ENCODE measurements at regions not wholly inside any gene's neighbourhood (a gene's known extent, or its start where the extent isn't known, plus 50 kb on each side); places are given as distances from the start of the nearest gene placed in this dataset.

- Histone ChIP-seq H3K4me1 (ENCODE audit: control insufficient read depth, insufficient read depth, low read length, unreplicated experiment) (no peaks in the 10 kb centered on the region), H3K27me3 (ENCODE audit: insufficient read depth, low read length) (no peaks in the 10 kb centered on the region), H3K27ac (ENCODE audit: low read depth, low read length) (no peak overlapping the region), H3K4me3 (ENCODE audit: low read depth, low read length) (peak overlapping the region; percentile 66), H3K36me3 (ENCODE audit: insufficient read depth, low read length) (no peaks in the 10 kb centered on the region), H2AFZ (ENCODE audit: low read length, unreplicated experiment) (peak overlapping the region; percentile 58), H3K79me2 (ENCODE audit: control insufficient read depth, insufficient read depth, low read length, unreplicated experiment) (no peaks in the 10 kb centered on the region)
Observed at GRCh38 chr17:55635253-55635914, 87.3 kb downstream of the TMEM100 start.

- Histone ChIP-seq H3K79me2 (ENCODE audit: control insufficient read depth, insufficient read depth, low read length, unreplicated experiment) (no peaks in the 10 kb centered on the region), H2AFZ (ENCODE audit: low read length, unreplicated experiment) (peak overlapping the region; percentile 58), H3K36me3 (ENCODE audit: insufficient read depth, low read length) (no peaks in the 10 kb centered on the region), H3K4me1 (ENCODE audit: control insufficient read depth, insufficient read depth, low read length, unreplicated experiment) (no peaks in the 10 kb centered on the region), H3K4me3 (ENCODE audit: low read depth, low read length) (peak overlapping the region; percentile 66), H3K27me3 (ENCODE audit: insufficient read depth, low read length) (no peaks in the 10 kb centered on the region), H3K27ac (ENCODE audit: low read depth, low read length) (no peak overlapping the region)
Observed at GRCh38 chr17:55634702-55635101, 88.0 kb downstream of the TMEM100 start.

- H3K4me3 ChIP-seq (ENCODE audit: low read depth, low read length) = no peak overlapping the region
- no peak overlapping the region for H3K27ac ChIP-seq (ENCODE audit: low read depth, low read length)
- no peaks in the 10 kb centered on the region for H3K79me2 ChIP-seq (ENCODE audit: control insufficient read depth, insufficient read depth, low read length, unreplicated experiment)
- no peaks in the 10 kb centered on the region for H3K27me3 ChIP-seq (ENCODE audit: insufficient read depth, low read length)
- no peaks in the 10 kb centered on the region for H3K4me1 ChIP-seq (ENCODE audit: control insufficient read depth, insufficient read depth, low read length, unreplicated experiment)
- no peaks in the 10 kb centered on the region for H3K36me3 ChIP-seq (ENCODE audit: insufficient read depth, low read length)
- H2AFZ ChIP-seq (ENCODE audit: low read length, unreplicated experiment) = no peak overlapping the region
Observed at GRCh38 chr17:55632893-55633292, 89.8 kb downstream of the TMEM100 start.

GRCh38 chr17:55632236-55632635 lies 90.4 kb downstream of the TMEM100 start:
- Histone ChIP-seq H3K36me3 (ENCODE audit: insufficient read depth, low read length) (no peaks in the 10 kb centered on the region), H2AFZ (ENCODE audit: low read length, unreplicated experiment) (no peak overlapping the region), H3K4me1 (ENCODE audit: control insufficient read depth, insufficient read depth, low read length, unreplicated experiment) (no peaks in the 10 kb centered on the region), H3K27ac (ENCODE audit: low read depth, low read length) (no peak overlapping the region), H3K27me3 (ENCODE audit: insufficient read depth, low read length) (no peaks in the 10 kb centered on the region), H3K79me2 (ENCODE audit: control insufficient read depth, insufficient read depth, low read length, unreplicated experiment) (no peaks in the 10 kb centered on the region), H3K4me3 (ENCODE audit: low read depth, low read length) (no peak overlapping the region)

- Histone ChIP-seq H2AFZ (ENCODE audit: low read length, unreplicated experiment) (no peak overlapping the region), H3K36me3 (ENCODE audit: insufficient read depth, low read length) (no peaks in the 10 kb centered on the region), H3K79me2 (ENCODE audit: control insufficient read depth, insufficient read depth, low read length, unreplicated experiment) (no peaks in the 10 kb centered on the region), H3K27me3 (ENCODE audit: insufficient read depth, low read length) (no peaks in the 10 kb centered on the region), H3K4me1 (ENCODE audit: control insufficient read depth, insufficient read depth, low read length, unreplicated experiment) (no peaks in the 10 kb centered on the region), H3K4me3 (ENCODE audit: low read depth, low read length) (no peak overlapping the region), H3K27ac (ENCODE audit: low read depth, low read length) (no peak overlapping the region)
Observed at GRCh38 chr17:55629995-55630394, 92.7 kb downstream of the TMEM100 start.

GRCh38 chr17:55625521-55625920 lies 97.1 kb downstream of the TMEM100 start:
- H2AFZ ChIP-seq (ENCODE audit: low read length, unreplicated experiment) = peak overlapping the region; percentile 61
- H3K36me3 ChIP-seq (ENCODE audit: insufficient read depth, low read length) = no peaks in the 10 kb centered on the region
- H3K27me3 ChIP-seq (ENCODE audit: insufficient read depth, low read length) = no peaks in the 10 kb centered on the region; the same call in 1 of the 2 replicates
- peak overlapping the region; percentile 52 for H3K4me3 ChIP-seq (ENCODE audit: low read depth, low read length)
- H3K27ac ChIP-seq (ENCODE audit: low read depth, low read length) = no peak overlapping the region
- H3K79me2 ChIP-seq (ENCODE audit: control insufficient read depth, insufficient read depth, low read length, unreplicated experiment) = no peaks in the 10 kb centered on the region
- no peaks in the 10 kb centered on the region for H3K4me1 ChIP-seq (ENCODE audit: control insufficient read depth, insufficient read depth, low read length, unreplicated experiment)

- H3K4me3 ChIP-seq (ENCODE audit: low read depth, low read length) = peak overlapping the region; percentile 52
- H3K4me1 ChIP-seq (ENCODE audit: control insufficient read depth, insufficient read depth, low read length, unreplicated experiment) = no peaks in the 10 kb centered on the region
- no peak overlapping the region for H3K27ac ChIP-seq (ENCODE audit: low read depth, low read length)
- H3K36me3 ChIP-seq (ENCODE audit: insufficient read depth, low read length) = no peaks in the 10 kb centered on the region
- H3K79me2 ChIP-seq (ENCODE audit: control insufficient read depth, insufficient read depth, low read length, unreplicated experiment) = no peaks in the 10 kb centered on the region
- no peaks in the 10 kb centered on the region; the same call in 1 of the 2 replicates for H3K27me3 ChIP-seq (ENCODE audit: insufficient read depth, low read length)
- H2AFZ ChIP-seq (ENCODE audit: low read length, unreplicated experiment) = peak overlapping the region; percentile 61
Observed at GRCh38 chr17:55624772-55625433, 97.8 kb downstream of the TMEM100 start.

- no peaks in the 10 kb centered on the region for H3K79me2 ChIP-seq (ENCODE audit: control insufficient read depth, insufficient read depth, low read length, unreplicated experiment)
- no peak overlapping the region for H2AFZ ChIP-seq (ENCODE audit: low read length, unreplicated experiment)
- no peak overlapping the region for H3K4me3 ChIP-seq (ENCODE audit: low read depth, low read length)
- no peaks in the 10 kb centered on the region for H3K4me1 ChIP-seq (ENCODE audit: control insufficient read depth, insufficient read depth, low read length, unreplicated experiment)
- H3K36me3 ChIP-seq (ENCODE audit: insufficient read depth, low read length) = no peaks in the 10 kb centered on the region
- H3K27ac ChIP-seq (ENCODE audit: low read depth, low read length) = no peak overlapping the region
- H3K27me3 ChIP-seq (ENCODE audit: insufficient read depth, low read length) = no peaks in the 10 kb centered on the region; the same call in 1 of the 2 replicates
Observed at GRCh38 chr17:55622547-55622946, 100.1 kb downstream of the TMEM100 start.

- Histone ChIP-seq H3K4me1 (ENCODE audit: control insufficient read depth, insufficient read depth, low read length, unreplicated experiment) (no peaks in the 10 kb centered on the region), H3K27ac (ENCODE audit: low read depth, low read length) (no peak overlapping the region), H3K79me2 (ENCODE audit: control insufficient read depth, insufficient read depth, low read length, unreplicated experiment) (no peaks in the 10 kb centered on the region), H3K36me3 (ENCODE audit: insufficient read depth, low read length) (no peaks in the 10 kb centered on the region), H2AFZ (ENCODE audit: low read length, unreplicated experiment) (no peak overlapping the region), H3K4me3 (ENCODE audit: low read depth, low read length) (no peak overlapping the region), H3K27me3 (ENCODE audit: insufficient read depth, low read length) (no peaks in the 10 kb centered on the region; the same call in 1 of the 2 replicates)
Observed at GRCh38 chr17:55620945-55621344, 101.7 kb downstream of the TMEM100 start.

GRCh38 chr17:55620023-55620422 lies 102.6 kb downstream of the TMEM100 start:
- Histone ChIP-seq H3K4me3 (ENCODE audit: low read depth, low read length) (no peak overlapping the region), H2AFZ (ENCODE audit: low read length, unreplicated experiment) (no peak overlapping the region), H3K27ac (ENCODE audit: low read depth, low read length) (no peak overlapping the region)

GRCh38 chr17:55617441-55617840 lies 105.2 kb downstream of the TMEM100 start:
- no peaks in the 10 kb centered on the region for H3K79me2 ChIP-seq (ENCODE audit: control insufficient read depth, insufficient read depth, low read length, unreplicated experiment)
- H3K27ac ChIP-seq (ENCODE audit: low read depth, low read length) = no peak overlapping the region
- no peaks in the 10 kb centered on the region for H3K4me1 ChIP-seq (ENCODE audit: control insufficient read depth, insufficient read depth, low read length, unreplicated experiment)
- no peak overlapping the region for H3K4me3 ChIP-seq (ENCODE audit: low read depth, low read length)
- H3K27me3 ChIP-seq (ENCODE audit: insufficient read depth, low read length) = no peaks in the 10 kb centered on the region
- H3K36me3 ChIP-seq (ENCODE audit: insufficient read depth, low read length) = no peaks in the 10 kb centered on the region
- H2AFZ ChIP-seq (ENCODE audit: low read length, unreplicated experiment) = no peak overlapping the region

More at GRCh38 chr17:55620023-55620422, 102.6 kb downstream of the TMEM100 start:
- H3K36me3 ChIP-seq (ENCODE audit: insufficient read depth, low read length) = no peaks in the 10 kb centered on the region
- H3K4me1 ChIP-seq (ENCODE audit: control insufficient read depth, insufficient read depth, low read length, unreplicated experiment) = no peaks in the 10 kb centered on the region
- no peaks in the 10 kb centered on the region; the same call in 1 of the 2 replicates for H3K27me3 ChIP-seq (ENCODE audit: insufficient read depth, low read length)
- no peaks in the 10 kb centered on the region for H3K79me2 ChIP-seq (ENCODE audit: control insufficient read depth, insufficient read depth, low read length, unreplicated experiment)

Data from ACC112 (cell line).